GM18909 (cell line): ENCODE measurements at regions not wholly inside any gene's neighbourhood (a gene's known extent, or its start where the extent isn't known, plus 50 kb on each side); places are given as distances from the start of the nearest gene placed in this dataset.

Source experiments
- ATAC-seq: cut with Tn5 transposase; IDR thresholded peaks from one replicate; pipeline ENCODE4 v1.9.1; 2021; ENCODE audit warnings: mild to moderate bottlenecking; ENCODE audit not compliant: unreplicated experiment, poor library complexity

- no peak for ATAC-seq
These were observed 255.0 kb upstream of the PITX2 start for GRCh38 chr4:110877778-110878370.

DNA sequence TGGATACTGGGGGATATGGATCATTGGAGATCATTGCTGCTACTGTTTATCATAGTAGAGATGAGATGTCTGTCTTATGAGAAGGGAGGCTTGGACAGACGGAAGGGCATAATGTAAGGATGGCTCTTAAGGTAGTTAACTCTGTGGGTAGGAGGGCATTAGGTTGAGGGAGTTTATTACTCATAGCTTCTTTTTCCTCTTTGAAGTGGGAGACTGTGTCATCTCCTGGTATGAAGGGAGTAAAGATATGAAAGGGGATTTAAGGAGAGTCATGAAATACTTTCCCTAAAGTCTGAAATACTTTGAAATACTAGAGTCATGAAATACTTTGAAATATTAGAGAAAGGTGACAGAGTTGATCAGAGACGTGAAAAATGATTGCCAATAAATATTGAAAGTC lies 255.5 kb upstream of the PITX2 start:
- no peak for ATAC-seq

- no peak for ATAC-seq
These were observed 256.1 kb upstream of the PITX2 start for GRCh38 chr4:110878956-110879355.

DNA sequence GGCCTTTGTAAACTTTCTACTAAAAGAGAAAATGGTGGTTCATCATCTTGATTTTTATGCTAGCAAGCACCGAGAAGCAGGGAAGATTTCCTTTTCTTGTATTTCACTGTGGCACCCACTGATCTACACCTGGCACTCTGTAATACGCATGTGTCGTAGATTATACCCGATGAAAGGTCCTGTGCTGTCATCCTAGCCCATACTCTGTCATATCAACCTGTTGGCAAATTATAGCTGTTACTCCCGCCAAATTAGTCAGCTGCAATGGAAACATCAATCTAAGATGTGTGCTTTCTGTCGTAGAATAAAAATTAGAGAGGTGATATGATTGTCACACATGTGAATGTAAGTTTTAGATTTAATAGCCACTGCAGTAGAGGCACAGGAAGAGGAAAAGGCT lies 263.4 kb upstream of the PITX2 start:
- ATAC-seq: no peak

DNA sequence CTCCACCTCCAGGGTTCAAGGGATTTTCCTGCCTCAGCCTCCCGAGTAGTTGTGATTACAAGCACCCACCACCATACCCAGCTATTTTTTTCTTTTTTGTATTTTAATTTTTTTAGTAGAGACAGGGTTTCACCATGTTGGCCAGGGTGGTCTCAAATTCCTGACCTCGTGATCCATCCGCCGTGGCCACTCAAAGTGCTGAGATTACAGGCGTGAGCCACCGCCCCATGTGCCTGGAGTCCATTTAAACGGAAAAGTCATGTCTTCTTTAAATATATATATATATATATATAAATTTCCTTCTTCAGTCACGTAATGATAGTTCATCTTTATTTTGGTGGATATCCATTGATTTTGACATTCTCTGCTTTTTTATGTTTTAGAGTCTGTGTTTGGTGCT lies 264.0 kb upstream of the PITX2 start:
- no peak for ATAC-seq

DNA sequence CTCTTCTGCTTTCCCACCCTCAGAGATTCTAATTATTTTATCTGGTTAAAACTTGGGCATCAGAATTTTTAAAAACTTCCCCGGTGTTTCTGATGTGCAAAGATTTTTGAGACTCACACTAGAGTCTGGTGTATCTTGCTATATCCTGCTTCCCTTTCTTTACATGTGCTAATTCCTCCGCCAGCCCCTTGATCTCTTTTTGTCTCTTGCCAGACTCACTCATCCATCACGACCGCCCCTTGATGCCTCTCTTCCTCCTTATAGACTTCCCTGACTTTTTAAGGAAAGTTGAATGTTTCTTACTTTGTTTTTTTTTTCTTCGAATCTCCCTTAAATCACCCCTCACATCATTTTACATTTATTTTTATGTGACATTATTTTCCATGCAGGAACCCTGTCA lies 274.9 kb upstream of the PITX2 start:
- ATAC-seq: no peak

- peak; percentile 90 for ATAC-seq
These were observed 275.4 kb upstream of the PITX2 start for GRCh38 chr4:110898290-110898689.

DNA sequence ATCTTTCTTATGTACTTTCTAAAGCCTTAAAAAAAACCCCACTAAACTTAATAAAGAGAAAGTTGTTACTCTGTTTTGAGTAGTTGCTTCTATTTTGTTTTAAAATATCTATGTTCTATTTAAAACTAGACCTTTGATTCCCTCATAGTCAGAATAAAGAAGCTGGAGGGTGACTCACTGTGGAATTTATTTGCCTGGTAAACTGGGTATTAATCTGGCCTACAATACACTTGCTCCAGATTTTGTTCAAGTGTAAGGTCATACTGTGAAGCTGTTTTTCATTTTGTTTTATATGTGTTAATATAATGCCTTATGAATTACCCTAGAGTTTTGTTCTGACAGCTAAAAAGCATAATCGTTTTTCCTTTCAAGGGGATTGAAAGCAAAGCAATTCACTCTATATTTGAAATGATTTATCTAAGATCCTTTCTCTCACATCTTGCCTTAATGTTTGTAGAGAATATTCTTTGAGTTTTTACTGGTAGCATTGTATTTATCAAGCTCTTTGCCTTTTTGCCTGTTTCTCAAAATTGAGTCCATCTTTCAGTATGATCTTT lies 277.4 kb upstream of the PITX2 start:
- ATAC-seq: no peak

DNA sequence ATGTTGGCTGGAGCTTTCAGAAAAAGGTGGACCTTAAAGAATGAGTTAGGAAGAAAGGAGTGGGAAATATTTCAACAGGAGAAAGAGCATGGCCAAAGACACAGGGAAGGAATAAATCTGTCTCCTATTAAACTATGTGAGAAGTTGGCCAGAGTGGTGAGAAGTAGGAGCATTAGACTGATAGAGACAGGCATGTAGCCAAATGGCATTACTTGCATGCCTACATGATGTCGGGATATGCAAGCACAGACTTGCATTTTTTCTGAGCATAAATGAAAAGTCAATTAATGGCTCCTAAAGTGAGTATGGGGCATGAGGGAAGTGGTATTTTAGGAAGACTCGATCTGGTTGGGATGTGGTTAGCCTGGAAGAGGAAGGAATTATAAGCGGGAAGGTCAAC lies 279.6 kb upstream of the PITX2 start:
- ATAC-seq: no peak

- ATAC-seq: no peak
These were observed 281.7 kb upstream of the PITX2 start for GRCh38 chr4:110904435-110905065.

GRCh38 chr4:110905367-110905766 lies 282.5 kb upstream of the PITX2 start:
- no peak for ATAC-seq

DNA sequence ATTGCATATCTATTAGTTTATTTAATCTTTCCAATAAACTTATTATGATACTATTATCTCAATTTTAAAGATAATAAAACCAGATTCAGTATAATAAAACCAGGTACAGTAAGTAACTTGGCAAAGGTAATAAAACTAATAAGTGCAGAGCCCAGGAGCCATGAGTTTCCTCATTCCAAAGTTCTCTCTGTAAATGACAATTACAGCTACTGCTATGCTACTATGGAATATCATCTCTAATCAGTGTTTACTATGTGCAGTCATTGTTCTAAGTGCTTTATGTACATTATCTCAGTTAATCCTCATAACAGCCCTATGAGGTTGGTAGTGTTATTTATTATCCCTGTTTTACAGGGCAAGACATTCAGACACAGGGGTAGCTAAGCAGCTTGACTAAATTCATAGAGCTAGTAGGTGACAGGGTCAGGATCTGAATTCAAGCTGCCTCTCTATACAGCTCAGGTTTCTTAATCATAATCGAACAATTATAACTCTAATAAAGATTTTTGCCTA lies 285.0 kb upstream of the PITX2 start:
- no peak for ATAC-seq

GRCh38 chr4:110914791-110915190 lies 291.9 kb upstream of the PITX2 start:
- ATAC-seq: no peak

DNA sequence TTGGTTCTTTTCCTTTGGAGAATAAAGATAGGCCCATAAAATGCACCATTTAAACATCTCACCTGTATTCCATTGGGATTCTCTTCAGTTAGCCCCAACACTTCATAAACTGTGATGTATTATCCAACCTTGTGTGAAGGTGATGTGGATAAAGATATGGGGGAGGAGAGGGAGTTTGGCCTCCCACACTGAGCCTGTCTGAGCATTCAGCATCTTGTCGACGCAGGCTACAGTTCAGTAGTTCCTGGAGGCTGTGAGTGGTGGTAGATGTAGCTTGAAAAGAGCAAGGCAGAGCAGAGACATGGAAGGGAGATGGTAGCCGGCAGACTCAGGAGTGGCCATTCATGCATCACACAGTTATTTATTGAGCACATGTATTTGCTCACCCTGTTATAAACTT lies 292.4 kb upstream of the PITX2 start:
- no peak for ATAC-seq

GRCh38 chr4:110916505-110916904 lies 293.6 kb upstream of the PITX2 start:
- ATAC-seq: no peak

DNA sequence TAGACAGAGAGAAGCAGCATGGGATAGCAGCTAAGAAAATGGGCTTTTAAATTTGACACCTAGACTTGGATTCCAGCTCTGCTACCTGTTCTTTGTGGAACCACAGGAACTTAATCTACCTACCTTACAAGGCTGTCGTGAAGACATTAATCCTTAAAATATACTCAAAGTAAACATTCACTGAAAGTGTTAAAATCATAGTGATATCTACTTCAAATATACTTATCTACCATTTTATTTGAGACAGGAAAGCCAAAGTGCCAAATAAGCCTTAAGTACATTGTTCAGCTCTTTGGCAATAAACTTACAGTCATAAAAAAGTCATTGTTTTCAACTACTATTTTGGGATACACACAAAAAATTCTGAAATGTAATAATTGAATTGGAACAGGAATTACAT lies 295.0 kb upstream of the PITX2 start:
- no peak for ATAC-seq

DNA sequence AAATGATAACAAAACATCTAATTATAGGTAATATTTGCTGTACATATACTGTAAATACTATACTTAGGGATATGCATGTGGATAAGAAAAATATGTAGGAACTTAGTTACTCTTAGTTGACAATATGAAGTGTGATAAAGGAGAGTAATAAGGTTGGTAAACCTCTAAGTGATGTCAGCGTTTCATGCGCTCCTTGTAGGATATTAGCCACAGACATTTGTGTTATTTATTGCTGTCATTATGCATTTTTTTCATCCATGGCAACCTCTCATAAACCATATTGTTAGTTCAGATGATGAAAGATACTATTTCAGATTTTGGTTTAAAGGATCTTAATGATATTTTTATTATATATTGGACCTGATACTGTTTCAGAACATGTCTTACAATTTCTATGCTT lies 298.1 kb upstream of the PITX2 start:
- ATAC-seq: no peak

DNA sequence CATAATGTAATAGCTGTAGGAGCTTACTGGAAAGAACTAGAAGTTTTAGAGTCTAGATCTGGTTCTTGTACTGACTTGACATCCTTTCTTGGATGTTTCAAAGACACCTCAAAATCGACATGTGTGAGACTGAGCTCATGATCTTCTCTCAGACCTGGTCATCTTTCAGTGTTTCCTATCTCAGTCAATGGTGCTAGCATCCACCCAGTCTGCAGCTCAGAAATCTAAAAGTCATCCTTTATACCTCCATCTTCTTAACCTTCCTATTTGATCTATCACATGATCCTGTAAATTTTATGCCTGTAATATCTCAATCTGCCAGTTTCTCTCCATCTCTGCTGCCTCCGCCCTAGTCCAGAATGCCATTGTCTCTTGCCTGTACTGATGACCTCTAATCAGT lies 301.9 kb upstream of the PITX2 start:
- no peak for ATAC-seq

- ATAC-seq: no peak
These were observed 304.0 kb upstream of the PITX2 start for GRCh38 chr4:110926841-110927400.

- no peak for ATAC-seq
These were observed 310.5 kb upstream of the PITX2 start for GRCh38 chr4:110933341-110933740.

GRCh38 chr4:110944501-110944900 lies 321.6 kb upstream of the PITX2 start:
- ATAC-seq: no peak

DNA sequence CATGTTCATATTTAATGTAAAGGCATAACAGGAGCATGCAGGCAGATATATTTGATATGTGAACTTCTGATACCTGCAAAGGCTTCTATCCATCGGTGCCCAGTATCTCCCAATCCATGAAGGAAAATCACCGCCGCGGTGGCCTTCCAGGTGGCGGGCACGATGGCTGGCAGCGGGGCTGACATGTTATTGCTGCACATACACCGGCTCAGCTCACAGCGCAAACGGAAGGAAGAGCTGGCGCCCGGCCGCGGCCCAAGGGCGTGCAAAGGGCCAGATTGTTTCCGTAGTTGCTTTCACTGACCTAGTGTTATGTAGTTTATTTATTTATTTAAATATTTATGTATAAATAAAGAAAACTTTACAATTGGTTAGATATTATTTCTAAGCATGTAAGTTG lies 322.7 kb upstream of the PITX2 start:
- no peak for ATAC-seq
